IPS DF 6.9 (cell line): ENCODE measurements at regions not wholly inside any gene's neighbourhood (a gene's known extent, or its start where the extent isn't known, plus 50 kb on each side); places are given as distances from the start of the nearest gene placed in this dataset.

Source experiments
- DNase-seq: peaks from one replicate; pipeline ENCODE4 v3.0.0-alpha.2; 2013; ENCODE audit warnings: low read depth, low spot score
- H3K27ac ChIP-seq: one replicate; pipeline ENCODE4 v1.5.1; 2013; ENCODE audit warnings: low read length, control low read depth
- H3K27me3 ChIP-seq: 2 replicates; pipeline ENCODE4 v1.6.1; 2013; ENCODE audit warnings: mild to moderate bottlenecking, low read length; ENCODE audit not compliant: control insufficient read depth, insufficient read depth
- H3K36me3 ChIP-seq: 2 replicates; pipeline ENCODE4 v1.6.1; 2013; ENCODE audit warnings: low read length; ENCODE audit not compliant: control insufficient read depth, insufficient read depth
- H3K4me1 ChIP-seq: 2 replicates; pipeline ENCODE4 v1.6.1; 2013; ENCODE audit warnings: low read length; ENCODE audit not compliant: control insufficient read depth, insufficient read depth
- H3K4me3 ChIP-seq: 2 replicates; pipeline ENCODE4 v1.5.1; 2013; ENCODE audit warnings: mild to moderate bottlenecking, low read length
- H3K9me3 ChIP-seq: 2 replicates; pipeline ENCODE4 v1.6.1; 2013; ENCODE audit warnings: low read length, inconsistent platforms; ENCODE audit not compliant: control insufficient read depth, insufficient read depth
- WGBS: extraction: QIAGEN DNeasy Blood & Tissue Kit; methylation state at CpG from one replicate; pipeline ENCODE4 v1.1.7; 2013; ENCODE audit warnings: mixed read lengths, missing lambda C conversion rate; ENCODE audit not compliant: insufficient read length, insufficient coverage; 5-methylcytosine and 5-hydroxymethylcytosine counted together

DNA sequence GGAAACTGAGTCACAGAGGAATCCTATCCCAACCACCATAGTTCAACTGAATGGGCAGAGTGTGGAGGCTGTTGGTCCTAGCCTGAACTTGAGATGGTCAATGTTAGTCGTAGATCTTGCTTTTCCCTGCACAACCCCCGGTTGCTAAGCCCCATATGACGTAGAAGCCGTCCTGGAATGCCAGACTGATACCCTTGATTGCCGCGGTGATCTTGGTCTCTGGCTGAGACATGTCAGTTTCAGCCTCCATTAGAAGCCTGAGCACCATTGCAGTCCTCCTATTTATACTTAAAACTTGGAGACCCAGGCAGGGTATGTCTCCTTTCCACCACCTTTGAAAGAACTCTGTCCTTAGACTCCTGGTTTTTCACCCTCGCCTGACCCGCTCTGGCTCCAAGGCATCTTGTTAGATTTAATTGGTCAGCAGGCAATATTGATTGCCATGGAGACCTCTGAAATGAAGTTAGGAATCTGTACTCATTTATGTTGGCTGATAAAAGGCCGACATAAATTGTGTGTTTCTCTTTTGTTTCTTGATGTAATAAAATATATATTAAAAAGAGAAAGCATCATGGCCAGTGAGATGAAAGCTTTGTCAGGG, 53.4 kb downstream of the RPLP1 start:
- no peak overlapping the region for H3K4me3 ChIP-seq
- no peaks in the 10 kb centered on the region for H3K27me3 ChIP-seq
- H3K36me3 ChIP-seq, result no peaks in the 10 kb centered on the region
- no CpG with 5 or more reads among the region's 9 CpGs for WGBS
- H3K9me3 ChIP-seq, result no peaks in the 10 kb centered on the region
- H3K27ac ChIP-seq, result no peak overlapping the region
- DNase-seq, result no peak
- H3K4me1 ChIP-seq, result no peaks in the 10 kb centered on the region

DNA sequence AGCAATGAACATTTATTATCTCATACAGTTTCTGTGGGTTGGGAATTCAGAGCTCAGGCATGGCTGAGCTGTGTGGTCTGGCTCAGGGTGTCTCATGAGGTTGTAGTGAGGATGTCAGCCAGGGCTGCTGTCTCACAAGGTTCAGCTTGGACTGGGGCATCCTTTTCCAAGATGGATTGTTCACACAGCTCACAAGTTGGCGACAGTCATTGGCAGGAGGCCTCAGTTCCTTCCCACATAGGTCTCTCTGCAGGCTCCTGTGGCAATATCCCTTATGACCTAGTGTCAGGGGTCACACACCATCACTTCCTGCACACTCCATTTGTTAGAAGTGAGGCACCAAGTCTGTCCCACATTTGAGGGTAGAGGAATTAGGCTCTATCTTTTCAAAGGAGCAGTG, 56.0 kb downstream of the RPLP1 start:
- H3K9me3 ChIP-seq, result no peaks in the 10 kb centered on the region
- H3K36me3 ChIP-seq, result no peaks in the 10 kb centered on the region
- no peak overlapping the region for H3K4me3 ChIP-seq
- DNase-seq, result no peak
- no peak overlapping the region for H3K27ac ChIP-seq
- no peaks in the 10 kb centered on the region for H3K27me3 ChIP-seq
- WGBS, result no CpG with 5 or more reads among the region's 1 CpG
- H3K4me1 ChIP-seq, result no peaks in the 10 kb centered on the region

- H3K4me3 ChIP-seq, result no peak overlapping the region
- H3K4me1 ChIP-seq, result 0 out of 2 replicates have a peak, but pooled peaks cover 1% of the 10 kb centered on the region
- DNase-seq, result no peak
- H3K27me3 ChIP-seq, result no peaks in the 10 kb centered on the region
- H3K36me3 ChIP-seq, result no peaks in the 10 kb centered on the region
- no CpG with 5 or more reads among the region's 4 CpGs for WGBS
- no peaks in the 10 kb centered on the region for H3K9me3 ChIP-seq
- no peak overlapping the region for H3K27ac ChIP-seq
Observed at GRCh38 chr15:69509131-69509530, 56.5 kb downstream of the RPLP1 start.

- no peaks in the 10 kb centered on the region for H3K27me3 ChIP-seq
- H3K4me3 ChIP-seq, result no peak overlapping the region
- H3K4me1 ChIP-seq, result 0 out of 2 replicates have a peak, but pooled peaks cover 1% of the 10 kb centered on the region
- no peaks in the 10 kb centered on the region for H3K9me3 ChIP-seq
- H3K27ac ChIP-seq, result no peak overlapping the region
- DNase-seq, result no peak
- no peaks in the 10 kb centered on the region for H3K36me3 ChIP-seq
Observed at GRCh38 chr15:69510556-69510955, 57.9 kb downstream of the RPLP1 start.

DNA sequence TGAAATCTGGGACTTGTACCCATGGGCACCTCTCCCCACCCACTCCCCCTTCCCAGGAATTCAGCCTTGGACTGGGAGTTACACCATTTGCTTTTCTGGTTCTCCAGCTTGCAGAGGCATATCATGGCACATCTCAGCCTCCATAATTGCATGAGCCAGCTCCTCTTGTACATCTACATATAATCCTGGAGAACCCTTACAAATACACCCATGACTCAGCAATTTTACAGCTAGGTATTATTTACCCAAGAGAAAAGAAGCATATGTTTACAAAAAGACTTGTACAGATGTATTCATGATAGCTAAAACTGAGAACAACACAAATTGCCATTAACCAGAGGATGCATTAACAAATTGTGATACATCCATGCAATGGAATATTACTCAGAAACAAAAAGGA, 58.4 kb downstream of the RPLP1 start:
- no peaks in the 10 kb centered on the region for H3K9me3 ChIP-seq
- no peaks in the 10 kb centered on the region for H3K27me3 ChIP-seq
- DNase-seq, result no peak
- no peak overlapping the region for H3K27ac ChIP-seq
- no peaks in the 10 kb centered on the region for H3K36me3 ChIP-seq
- 0 out of 2 replicates have a peak, but pooled peaks cover 1% of the 10 kb centered on the region for H3K4me1 ChIP-seq
- H3K4me3 ChIP-seq, result no peak overlapping the region

- DNase-seq, result no peak
- Histone ChIP-seq H3K9me3 (no peaks in the 10 kb centered on the region), H3K4me3 (no peak overlapping the region), H3K36me3 (no peaks in the 10 kb centered on the region), H3K27me3 (no peaks in the 10 kb centered on the region), H3K27ac (no peak overlapping the region), H3K4me1 (0 out of 2 replicates have a peak, but pooled peaks cover 1% of the 10 kb centered on the region)
- no CpG with 5 or more reads among the region's 3 CpGs for WGBS
Observed at GRCh38 chr15:69511716-69512340, 59.2 kb downstream of the RPLP1 start.

DNA sequence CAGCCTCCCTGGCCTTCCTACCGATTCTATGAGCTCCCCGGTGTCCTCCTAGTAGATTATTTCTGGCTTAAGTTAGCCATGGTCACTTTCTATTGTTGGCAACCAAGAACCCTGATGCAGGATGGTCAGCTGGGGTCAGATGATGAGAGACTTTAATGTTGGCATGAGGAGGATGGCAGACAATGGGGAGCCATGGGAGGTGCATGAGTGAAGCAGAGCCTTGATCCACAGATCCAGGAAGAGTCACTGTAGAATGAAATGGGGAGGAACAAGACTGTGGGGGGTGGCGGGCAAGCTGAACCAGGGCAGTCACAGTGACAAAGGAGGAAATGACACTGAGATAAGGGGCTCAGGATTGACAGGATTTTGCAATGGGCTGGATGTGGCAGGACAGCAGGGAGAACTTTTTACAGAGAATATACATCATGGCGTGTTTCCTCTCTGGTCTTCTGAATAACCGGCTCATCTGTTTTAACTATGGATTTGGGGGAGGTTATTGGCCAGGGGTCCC, 60.9 kb downstream of the RPLP1 start:
- WGBS, result no CpG with 5 or more reads among the region's 5 CpGs
- Histone ChIP-seq H3K36me3 (no peaks in the 10 kb centered on the region), H3K27me3 (no peaks in the 10 kb centered on the region), H3K4me3 (no peak overlapping the region), H3K9me3 (no peaks in the 10 kb centered on the region), H3K27ac (no peak overlapping the region), H3K4me1 (0 out of 2 replicates have a peak, but pooled peaks cover 1% of the 10 kb centered on the region)
- DNase-seq, result no peak

- no peak for DNase-seq
- Histone ChIP-seq H3K4me1 (0 out of 2 replicates have a peak, but pooled peaks cover 1% of the 10 kb centered on the region), H3K27ac (no peak overlapping the region), H3K4me3 (no peak overlapping the region), H3K9me3 (no peaks in the 10 kb centered on the region), H3K27me3 (no peaks in the 10 kb centered on the region), H3K36me3 (no peaks in the 10 kb centered on the region)
- no CpG with 5 or more reads among the region's 7 CpGs for WGBS
Observed at GRCh38 chr15:69513986-69514385, 61.4 kb downstream of the RPLP1 start.

- no CpG with 5 or more reads among the region's 4 CpGs for WGBS
Observed at GRCh38 chr15:69515508-69515907, 62.9 kb downstream of the RPLP1 start.

GRCh38 chr15:69515926-69516325, 63.3 kb downstream of the RPLP1 start:
- Histone ChIP-seq H3K9me3 (no peaks in the 10 kb centered on the region), H3K27ac (no peak overlapping the region), H3K36me3 (no peaks in the 10 kb centered on the region), H3K4me1 (0 out of 2 replicates have a peak, but pooled peaks cover 1% of the 10 kb centered on the region), H3K27me3 (no peaks in the 10 kb centered on the region), H3K4me3 (no peak overlapping the region)
- WGBS, result no CpG with 5 or more reads among the region's 3 CpGs
- no peak for DNase-seq

More at GRCh38 chr15:69515508-69515907, 62.9 kb downstream of the RPLP1 start:
- no peaks in the 10 kb centered on the region for H3K36me3 ChIP-seq
- 0 out of 2 replicates have a peak, but pooled peaks cover 1% of the 10 kb centered on the region for H3K4me1 ChIP-seq
- no peak overlapping the region for H3K27ac ChIP-seq
- H3K9me3 ChIP-seq, result no peaks in the 10 kb centered on the region
- no peak for DNase-seq
- H3K27me3 ChIP-seq, result no peaks in the 10 kb centered on the region
- H3K4me3 ChIP-seq, result no peak overlapping the region

DNA sequence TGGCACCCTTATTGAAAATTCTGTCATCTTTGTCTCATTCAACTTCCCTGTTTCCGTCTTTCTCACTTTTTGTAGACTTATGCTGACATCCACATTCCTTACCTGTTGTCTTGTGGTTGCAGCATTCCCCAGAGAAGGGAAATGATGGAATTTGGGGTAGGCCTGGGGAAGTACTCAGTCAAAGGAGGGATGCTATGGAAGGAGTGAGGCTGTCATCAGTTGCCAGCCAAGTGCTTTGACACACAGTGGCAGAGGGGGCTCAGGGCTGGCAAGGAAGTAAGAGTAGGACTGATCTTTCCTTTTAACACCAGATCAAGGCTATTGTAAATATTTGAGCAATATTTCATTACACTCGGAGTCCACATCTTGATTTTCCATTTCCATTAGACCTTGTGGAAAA, 64.4 kb downstream of the RPLP1 start:
- no peak overlapping the region for H3K4me3 ChIP-seq
- no peaks in the 10 kb centered on the region for H3K36me3 ChIP-seq
- no CpG with 5 or more reads among the region's 2 CpGs for WGBS
- H3K27me3 ChIP-seq, result no peaks in the 10 kb centered on the region
- no peak overlapping the region for H3K27ac ChIP-seq
- no peak for DNase-seq
- no peaks in the 10 kb centered on the region for H3K9me3 ChIP-seq
- 0 out of 2 replicates have a peak, but pooled peaks cover 1% of the 10 kb centered on the region for H3K4me1 ChIP-seq
